ENCODE measurements at regions not wholly inside any gene's neighbourhood (a gene's known extent, or its start where the extent isn't known, plus 50 kb on each side); places are given as distances from the start of the nearest gene placed in this dataset.

GRCh38 chr7:53541475-53541874 is 506.0 kb downstream of the POM121L12 start:
- TF ChIP-seq CTCF (conservative IDR thresholded peaks at IDR 0.05 in 1 of 2, IDR thresholded peaks at IDR 0.05 in 1 of 2; ENCODE audit: extremely low read depth in 1 of 2, insufficient read depth in 1 of 2, low read depth in 1 of 2, low read length in 2 of 2) (no peak), EZH2 (IDR thresholded peaks at IDR 0.05; ENCODE audit: borderline replicate concordance, low read length) (no peak)

All from mammary epithelial cell (primary cell).